A673 (cell line): ENCODE measurements at regions not wholly inside any gene's neighbourhood (a gene's known extent, or its start where the extent isn't known, plus 50 kb on each side); places are given as distances from the start of the nearest gene placed in this dataset.

Source experiments
- EZH2 ChIP-seq: fragments of 200-600 bp; sonication (generic); IDR thresholded peaks from 2 replicates; pipeline ENCODE4 v1.6.1; 2017; ENCODE audit warnings: borderline replicate concordance, low read depth, mild to moderate bottlenecking, mixed read lengths, antibody characterized with exemption, low read length; ENCODE audit not compliant: poor library complexity, severe bottlenecking
- TF ChIP-seq, protein P1 (sequence below): fragments of 300-800, 200-600 bp; sonication (generic); conservative IDR thresholded peaks from 2 replicates; pipeline ENCODE4 v1.5.1; 2017; ENCODE audit warnings: low read depth, mild to moderate bottlenecking, antibody characterized with exemption, low read length, moderate library complexity, mixed read lengths

DNA sequence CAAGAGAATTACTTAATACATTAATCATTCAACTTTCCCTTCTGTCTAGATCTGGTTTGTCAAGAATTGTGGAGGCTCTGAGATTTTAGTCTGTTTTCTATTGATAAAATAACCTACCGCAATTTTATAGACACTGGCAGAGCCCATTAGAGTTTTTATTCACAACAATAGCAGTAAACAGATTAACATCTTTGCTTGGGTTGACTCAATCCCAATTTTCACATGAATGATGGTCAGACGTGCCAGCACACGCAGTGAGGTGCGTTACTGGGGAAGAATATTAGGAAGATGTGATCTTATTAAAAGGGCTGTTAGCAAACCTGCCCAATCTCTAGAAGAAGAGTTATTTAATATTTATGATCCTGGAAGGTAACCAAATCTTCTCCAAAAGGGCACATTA lies 736.6 kb downstream of the MRPL39 start:
- TF ChIP-seq, protein P1, sequence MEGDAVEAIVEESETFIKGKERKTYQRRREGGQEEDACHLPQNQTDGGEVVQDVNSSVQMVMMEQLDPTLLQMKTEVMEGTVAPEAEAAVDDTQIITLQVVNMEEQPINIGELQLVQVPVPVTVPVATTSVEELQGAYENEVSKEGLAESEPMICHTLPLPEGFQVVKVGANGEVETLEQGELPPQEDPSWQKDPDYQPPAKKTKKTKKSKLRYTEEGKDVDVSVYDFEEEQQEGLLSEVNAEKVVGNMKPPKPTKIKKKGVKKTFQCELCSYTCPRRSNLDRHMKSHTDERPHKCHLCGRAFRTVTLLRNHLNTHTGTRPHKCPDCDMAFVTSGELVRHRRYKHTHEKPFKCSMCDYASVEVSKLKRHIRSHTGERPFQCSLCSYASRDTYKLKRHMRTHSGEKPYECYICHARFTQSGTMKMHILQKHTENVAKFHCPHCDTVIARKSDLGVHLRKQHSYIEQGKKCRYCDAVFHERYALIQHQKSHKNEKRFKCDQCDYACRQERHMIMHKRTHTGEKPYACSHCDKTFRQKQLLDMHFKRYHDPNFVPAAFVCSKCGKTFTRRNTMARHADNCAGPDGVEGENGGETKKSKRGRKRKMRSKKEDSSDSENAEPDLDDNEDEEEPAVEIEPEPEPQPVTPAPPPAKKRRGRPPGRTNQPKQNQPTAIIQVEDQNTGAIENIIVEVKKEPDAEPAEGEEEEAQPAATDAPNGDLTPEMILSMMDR, result no peak
- TF ChIP-seq EZH2, result no peak
